ENCODE measurements at regions not wholly inside any gene's neighbourhood (a gene's known extent, or its start where the extent isn't known, plus 50 kb on each side); places are given as distances from the start of the nearest gene placed in this dataset.
A peak's percentile ranks its signal among the peaks of the same experiment; 100 is the strongest.

DNA sequence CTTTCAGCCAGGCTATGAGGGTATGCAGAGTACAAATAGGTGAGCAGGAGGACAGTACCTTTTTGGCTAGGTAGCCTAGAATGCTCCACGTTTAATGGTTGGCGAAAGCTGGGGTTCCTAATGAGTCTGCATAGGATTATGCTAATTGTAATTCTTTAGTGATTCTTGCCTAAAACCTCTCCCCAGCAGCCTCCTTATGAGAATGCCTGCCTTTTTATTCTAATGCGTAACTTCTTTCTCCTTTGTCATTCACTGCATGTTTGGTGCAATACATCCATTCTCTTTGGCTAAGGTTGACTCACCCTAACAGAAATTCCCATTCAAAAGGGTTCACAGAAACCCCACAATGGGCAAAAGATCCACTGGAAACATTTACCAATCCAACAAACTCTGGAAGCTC lies 752.2 kb downstream of the FSCB start:
- H3K27me3 ChIP-seq (ENCODE audit: control insufficient read depth, insufficient read depth, low read length), result no peaks in the 10 kb centered on the region

DNA sequence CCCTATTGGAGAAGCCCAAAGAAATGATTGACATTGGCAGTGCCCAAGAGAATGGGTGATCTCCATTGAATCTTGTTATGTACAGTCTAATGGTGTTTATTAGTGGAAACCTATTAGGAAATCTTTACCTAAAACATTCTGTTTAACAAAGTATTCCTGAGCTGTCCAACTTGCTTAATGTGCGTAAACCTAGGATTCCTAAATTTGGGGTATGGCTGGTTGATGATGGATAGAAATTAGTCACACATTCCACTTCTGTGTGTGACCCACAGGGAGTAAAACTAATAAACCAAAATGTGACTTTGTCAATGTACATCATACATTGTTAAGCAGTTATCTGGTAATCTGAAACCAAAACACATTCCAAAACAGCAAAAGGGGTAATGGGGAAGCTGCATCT lies 761.3 kb downstream of the FSCB start:
- H3K27ac ChIP-seq (ENCODE audit: low read depth in 2 of 2, low read length in 2 of 2), result no peak overlapping the region
- DNase-seq (no peak), FAIRE-seq (no peak)
- intact Hi-C loops (cut with DNase I), result no loop called here
- H3K27me3 ChIP-seq (ENCODE audit: control insufficient read depth, insufficient read depth, low read length), result no peaks in the 10 kb centered on the region
- H3K36me3 ChIP-seq (ENCODE audit: control insufficient read depth in 2 of 3, insufficient read depth in 3 of 3, low read length in 3 of 3), result no peaks in the 10 kb centered on the region
- no peak overlapping the region for H3K4me3 ChIP-seq (ENCODE audit: low read length in 3 of 3)
- no peaks in the 10 kb centered on the region for H3K9me3 ChIP-seq (ENCODE audit: control insufficient read depth in 2 of 3, insufficient read depth in 1 of 3, low read length in 3 of 3)
- no peaks in the 10 kb centered on the region for H3K4me1 ChIP-seq (ENCODE audit: control insufficient read depth in 2 of 3, insufficient read depth in 2 of 3, low read depth in 1 of 3, low read length in 3 of 3)
- H3K9ac ChIP-seq (ENCODE audit: low read length in 3 of 3), result no peak overlapping the region
- TF ChIP-seq, protein P1, sequence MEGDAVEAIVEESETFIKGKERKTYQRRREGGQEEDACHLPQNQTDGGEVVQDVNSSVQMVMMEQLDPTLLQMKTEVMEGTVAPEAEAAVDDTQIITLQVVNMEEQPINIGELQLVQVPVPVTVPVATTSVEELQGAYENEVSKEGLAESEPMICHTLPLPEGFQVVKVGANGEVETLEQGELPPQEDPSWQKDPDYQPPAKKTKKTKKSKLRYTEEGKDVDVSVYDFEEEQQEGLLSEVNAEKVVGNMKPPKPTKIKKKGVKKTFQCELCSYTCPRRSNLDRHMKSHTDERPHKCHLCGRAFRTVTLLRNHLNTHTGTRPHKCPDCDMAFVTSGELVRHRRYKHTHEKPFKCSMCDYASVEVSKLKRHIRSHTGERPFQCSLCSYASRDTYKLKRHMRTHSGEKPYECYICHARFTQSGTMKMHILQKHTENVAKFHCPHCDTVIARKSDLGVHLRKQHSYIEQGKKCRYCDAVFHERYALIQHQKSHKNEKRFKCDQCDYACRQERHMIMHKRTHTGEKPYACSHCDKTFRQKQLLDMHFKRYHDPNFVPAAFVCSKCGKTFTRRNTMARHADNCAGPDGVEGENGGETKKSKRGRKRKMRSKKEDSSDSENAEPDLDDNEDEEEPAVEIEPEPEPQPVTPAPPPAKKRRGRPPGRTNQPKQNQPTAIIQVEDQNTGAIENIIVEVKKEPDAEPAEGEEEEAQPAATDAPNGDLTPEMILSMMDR (IDR thresholded peaks at IDR 0.05; ENCODE audit: borderline replicate concordance, extremely low read depth, insufficient read depth), result no peak

More for the DNA sequence above, 752.2 kb downstream of the FSCB start:
- no peaks in the 10 kb centered on the region for H3K36me3 ChIP-seq (ENCODE audit: control insufficient read depth in 2 of 3, insufficient read depth in 3 of 3, low read length in 3 of 3)
- TF ChIP-seq, protein P1 (IDR thresholded peaks at IDR 0.05; ENCODE audit: borderline replicate concordance, extremely low read depth, insufficient read depth), result no peak
- DNase-seq, result no peak
- intact Hi-C loops (cut with DNase I), result no loop called here
- H3K9me3 ChIP-seq (ENCODE audit: control insufficient read depth in 2 of 3, insufficient read depth in 1 of 3, low read length in 3 of 3), result no peaks in the 10 kb centered on the region
- H3K4me3 ChIP-seq (ENCODE audit: low read length in 3 of 3), result no peak overlapping the region
- FAIRE-seq, result no peak
- no peak overlapping the region for H3K9ac ChIP-seq (ENCODE audit: low read length in 3 of 3)
- no peaks in the 10 kb centered on the region for H3K4me1 ChIP-seq (ENCODE audit: control insufficient read depth in 2 of 3, insufficient read depth in 2 of 3, low read depth in 1 of 3, low read length in 3 of 3)
- no peak overlapping the region for H3K27ac ChIP-seq (ENCODE audit: low read depth in 2 of 2, low read length in 2 of 2)

DNA sequence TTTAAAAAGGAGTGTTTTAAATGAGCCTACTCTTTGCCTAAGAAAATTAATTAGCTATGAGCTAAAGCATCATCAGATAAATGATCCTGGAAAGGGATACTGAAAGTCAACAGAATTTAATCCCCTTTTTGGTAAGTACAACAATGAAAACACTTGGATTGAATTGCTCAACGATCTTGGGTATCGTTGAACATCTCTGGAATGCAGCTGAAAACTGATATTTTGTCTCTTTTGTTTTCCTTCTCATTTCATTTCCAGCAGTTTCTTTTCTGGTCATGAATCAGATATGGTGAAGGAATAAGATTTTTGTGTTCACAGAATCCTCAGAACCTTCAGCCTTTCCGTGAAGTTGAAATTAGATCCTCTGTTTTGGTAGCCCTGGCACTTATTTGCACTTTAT lies 771.2 kb downstream of the FSCB start:
- H3K9ac ChIP-seq (ENCODE audit: low read length in 3 of 3), result no peak overlapping the region
- intact Hi-C loops (cut with DNase I), result no loop called here

More for the DNA sequence above, 771.2 kb downstream of the FSCB start:
- H3K4me1 ChIP-seq (ENCODE audit: control insufficient read depth in 2 of 3, insufficient read depth in 2 of 3, low read depth in 1 of 3, low read length in 3 of 3), result no peaks in the 10 kb centered on the region
- H3K9me3 ChIP-seq (ENCODE audit: control insufficient read depth in 2 of 3, insufficient read depth in 1 of 3, low read length in 3 of 3), result peaks cover 0 to 2% (median 0%) of the 10 kb centered on the region in 3 donors
- H3K27me3 ChIP-seq (ENCODE audit: control insufficient read depth, insufficient read depth, low read length), result no peaks in the 10 kb centered on the region
- DNase-seq (peak in 2 of 5 donors; percentile 49 to 53), FAIRE-seq (no peak)
- H3K36me3 ChIP-seq (ENCODE audit: control insufficient read depth in 2 of 3, insufficient read depth in 3 of 3, low read length in 3 of 3), result no peaks in the 10 kb centered on the region
- no peak overlapping the region for H3K27ac ChIP-seq (ENCODE audit: low read depth in 2 of 2, low read length in 2 of 2)
- H3K4me3 ChIP-seq (ENCODE audit: low read length in 3 of 3), result no peak overlapping the region
- TF ChIP-seq, protein P1 (IDR thresholded peaks at IDR 0.05; ENCODE audit: borderline replicate concordance, extremely low read depth, insufficient read depth), result no peak

All from kidney (tissue), 13 donors.